Gastroesophageal sphincter (tissue), 3 donors: ENCODE measurements at regions not wholly inside any gene's neighbourhood (a gene's known extent, or its start where the extent isn't known, plus 50 kb on each side); places are given as distances from the start of the nearest gene placed in this dataset.

Experiments
- CTCF ChIP-seq, 4 experiments: fragments of 200-600 bp in 2 of 4; fragments of 450-650 bp in 2 of 4; sonication (generic) in 1 of 4; IDR thresholded peaks; one replicate each; pipeline ENCODE4 v1.5.1; 2017 to 2019; ENCODE audit warnings: antibody characterized with exemption in 4 of 4, mild to moderate bottlenecking in 2 of 4, moderate library complexity in 2 of 4
- EP300 ChIP-seq: sonication (generic); formaldehyde crosslinking; IDR thresholded peaks from one replicate; pipeline ENCODE4 v1.6.1; 2017; ENCODE audit warnings: antibody characterized with exemption, mild to moderate bottlenecking
- POLR2A ChIP-seq, 2 donors: fragments of 450-650 bp; IDR thresholded peaks; one replicate each; pipeline ENCODE4 v1.6.1; 2017; ENCODE audit warnings: antibody characterized with exemption in 2 of 2, mild to moderate bottlenecking in 2 of 2, moderate library complexity in 1 of 2
- POLR2AphosphoS5 ChIP-seq: sonication (generic); formaldehyde crosslinking; IDR thresholded peaks from one replicate; pipeline ENCODE4 v1.6.1; 2017; ENCODE audit warnings: antibody characterized with exemption

GRCh38 chr17:36855459-36855858, 81.8 kb upstream of the LHX1 start:
- no peak for TF ChIP-seq CTCF (IDR thresholded peaks at IDR 0.05)
- TF ChIP-seq POLR2AphosphoS5 = no peak
- TF ChIP-seq POLR2A (IDR thresholded peaks at IDR 0.05) = no peak
- no peak for TF ChIP-seq EP300
